ENCODE measurements at regions not wholly inside any gene's neighbourhood (a gene's known extent, or its start where the extent isn't known, plus 50 kb on each side); places are given as distances from the start of the nearest gene placed in this dataset.

- TF ChIP-seq CTCF (IDR thresholded peaks at IDR 0.05) (no peak), EP300 (IDR thresholded peaks at IDR 0.05) (no peak)
These were observed 70.8 kb upstream of the STK17B start for GRCh38 chr2:196242131-196242620.

All from ovary (tissue), 3 donors.